OCI-LY1 (cell line): ENCODE measurements at regions not wholly inside any gene's neighbourhood (a gene's known extent, or its start where the extent isn't known, plus 50 kb on each side); places are given as distances from the start of the nearest gene placed in this dataset.

ENCODE experiments used
- H2AFZ ChIP-seq: fragments of 200-600 bp; sonication (generic), shearing (Covaris generic); 2 replicates; pipeline ENCODE4 v1.6.0; 2014; ENCODE audit warnings: antibody characterized with exemption, mild to moderate bottlenecking, low read length
- H3F3A ChIP-seq: fragments of 200-600 bp; sonication (generic), shearing (Covaris generic); 2 replicates; pipeline ENCODE4 v1.6.0; 2014; ENCODE audit warnings: mild to moderate bottlenecking, antibody characterized with exemption, low read length, moderate library complexity; ENCODE audit not compliant: insufficient read depth
- H3K27ac ChIP-seq: fragments of 200-600 bp; sonication (generic); 2 replicates; pipeline ENCODE4 v1.5.1; 2014; ENCODE audit warnings: low read length, mixed run types, mild to moderate bottlenecking, low read depth; ENCODE audit not compliant: poor library complexity, severe bottlenecking
- H3K27me3 ChIP-seq: fragments of 200-600 bp; sonication (generic); 2 replicates; pipeline ENCODE4 v1.6.0; 2014; ENCODE audit warnings: antibody characterized with exemption, mild to moderate bottlenecking, low read length, moderate library complexity; ENCODE audit not compliant: insufficient read depth
- H3K36me3 ChIP-seq: fragments of 200-600 bp; sonication (generic); 2 replicates; pipeline ENCODE4 v1.6.1; 2014; ENCODE audit warnings: mild to moderate bottlenecking, antibody characterized with exemption, low read length, moderate library complexity, mixed read lengths; ENCODE audit not compliant: insufficient read depth
- H3K4me1 ChIP-seq: fragments of 200-600 bp; sonication (generic); 2 replicates; pipeline ENCODE4 v1.5.1; 2014; ENCODE audit warnings: mild to moderate bottlenecking, low read length, moderate library complexity; ENCODE audit not compliant: insufficient read depth, severe bottlenecking
- H3K4me2 ChIP-seq: fragments of 200-600 bp; sonication (generic), shearing (Covaris generic); 2 replicates; pipeline ENCODE4 v1.6.1; 2014; ENCODE audit warnings: low read length
- H3K4me3 ChIP-seq: fragments of 200-600 bp; sonication (generic); 2 replicates; pipeline ENCODE4 v1.5.1; 2014; ENCODE audit warnings: low read length, low read depth, mild to moderate bottlenecking, mixed read lengths; ENCODE audit not compliant: poor library complexity, severe bottlenecking
- H3K79me2 ChIP-seq: fragments of 200-600 bp; shearing (Covaris generic); 2 replicates; pipeline ENCODE4 v1.6.1; 2016; ENCODE audit warnings: mixed run types, low read length, mixed read lengths; ENCODE audit not compliant: insufficient read depth
- H3K9ac ChIP-seq: fragments of 200-600 bp; sonication (generic), shearing (Covaris generic); 2 replicates; pipeline ENCODE4 v1.6.1; 2014; ENCODE audit warnings: mild to moderate bottlenecking, low read length, mixed read lengths
- H3K9me2 ChIP-seq: fragments of 200-600 bp; sonication (generic), shearing (Covaris generic); 2 replicates; pipeline ENCODE4 v1.6.1; 2014; ENCODE audit warnings: low read depth, mild to moderate bottlenecking, low read length, mixed read lengths
- H3K9me3 ChIP-seq: fragments of 200-600 bp; shearing (Covaris generic); 2 replicates; pipeline ENCODE4 v1.6.1; 2014; ENCODE audit warnings: low read length, mixed read lengths
- H4K20me1 ChIP-seq: fragments of 200-600 bp; sonication (generic), shearing (Covaris generic); 2 replicates; pipeline ENCODE4 v1.6.0; 2016; ENCODE audit warnings: mild to moderate bottlenecking, low read length; ENCODE audit not compliant: insufficient read depth
- EZH2 ChIP-seq: fragments of 200-600 bp; sonication (generic), shearing (Covaris generic); IDR thresholded peaks from 2 replicates; pipeline ENCODE4 v1.8.0; 2017; ENCODE audit warnings: borderline replicate concordance, mixed run types, mild to moderate bottlenecking, antibody characterized with exemption, low read length, moderate library complexity, mixed read lengths
- TF ChIP-seq, protein P1 (sequence below): fragments of 200-600 bp; sonication (generic), shearing (Covaris generic); IDR thresholded peaks from 2 replicates; pipeline ENCODE4 v1.5.1; 2017; ENCODE audit warnings: mild to moderate bottlenecking, antibody characterized with exemption, low read length, moderate library complexity, mixed read lengths

DNA sequence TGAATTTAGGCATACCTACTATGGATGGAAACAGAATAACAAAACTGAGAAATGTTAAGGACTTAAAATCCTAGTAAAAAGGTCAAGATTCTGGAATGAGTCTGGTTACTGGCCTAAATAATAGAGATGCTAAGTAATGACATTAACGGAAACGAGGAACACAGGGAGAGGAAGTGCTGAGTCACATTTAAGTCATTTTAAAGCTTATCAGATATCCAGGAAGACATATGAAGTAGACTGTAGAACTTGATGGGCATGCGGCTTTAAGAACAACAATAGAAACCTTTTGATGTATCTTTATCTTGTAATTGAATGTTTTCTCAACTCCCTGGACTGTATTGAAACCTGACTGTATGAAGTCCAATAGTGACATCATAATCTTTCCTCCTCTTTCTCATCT, 1251.4 kb upstream of the CDH6 start:
- TF ChIP-seq EZH2: no peak
- TF ChIP-seq, protein P1, sequence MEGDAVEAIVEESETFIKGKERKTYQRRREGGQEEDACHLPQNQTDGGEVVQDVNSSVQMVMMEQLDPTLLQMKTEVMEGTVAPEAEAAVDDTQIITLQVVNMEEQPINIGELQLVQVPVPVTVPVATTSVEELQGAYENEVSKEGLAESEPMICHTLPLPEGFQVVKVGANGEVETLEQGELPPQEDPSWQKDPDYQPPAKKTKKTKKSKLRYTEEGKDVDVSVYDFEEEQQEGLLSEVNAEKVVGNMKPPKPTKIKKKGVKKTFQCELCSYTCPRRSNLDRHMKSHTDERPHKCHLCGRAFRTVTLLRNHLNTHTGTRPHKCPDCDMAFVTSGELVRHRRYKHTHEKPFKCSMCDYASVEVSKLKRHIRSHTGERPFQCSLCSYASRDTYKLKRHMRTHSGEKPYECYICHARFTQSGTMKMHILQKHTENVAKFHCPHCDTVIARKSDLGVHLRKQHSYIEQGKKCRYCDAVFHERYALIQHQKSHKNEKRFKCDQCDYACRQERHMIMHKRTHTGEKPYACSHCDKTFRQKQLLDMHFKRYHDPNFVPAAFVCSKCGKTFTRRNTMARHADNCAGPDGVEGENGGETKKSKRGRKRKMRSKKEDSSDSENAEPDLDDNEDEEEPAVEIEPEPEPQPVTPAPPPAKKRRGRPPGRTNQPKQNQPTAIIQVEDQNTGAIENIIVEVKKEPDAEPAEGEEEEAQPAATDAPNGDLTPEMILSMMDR: no peak
- no peaks in the 10 kb centered on the region for H4K20me1 ChIP-seq
- H3K4me3 ChIP-seq: no peak overlapping the region
- H3K27me3 ChIP-seq: no peaks in the 10 kb centered on the region
- H3K9me2 ChIP-seq: no peaks in the 10 kb centered on the region
- no peak overlapping the region for H2AFZ ChIP-seq
- H3K4me1 ChIP-seq: no peaks in the 10 kb centered on the region
- H3K27ac ChIP-seq: no peak overlapping the region
- no peak overlapping the region for H3K9ac ChIP-seq
- no peaks in the 10 kb centered on the region for H3K79me2 ChIP-seq
- no peaks in the 10 kb centered on the region for H3F3A ChIP-seq
- no peaks in the 10 kb centered on the region for H3K36me3 ChIP-seq
- H3K4me2 ChIP-seq: no peak overlapping the region
- no peaks in the 10 kb centered on the region for H3K9me3 ChIP-seq

- H2AFZ ChIP-seq: no peak overlapping the region
- H3K4me1 ChIP-seq: no peaks in the 10 kb centered on the region
- H4K20me1 ChIP-seq: no peaks in the 10 kb centered on the region
- TF ChIP-seq EZH2: no peak
- TF ChIP-seq, protein P1: no peak
- H3K79me2 ChIP-seq: no peaks in the 10 kb centered on the region
- H3K4me2 ChIP-seq: no peak overlapping the region
- no peak overlapping the region for H3K27ac ChIP-seq
- no peak overlapping the region for H3K9ac ChIP-seq
- no peaks in the 10 kb centered on the region for H3K9me2 ChIP-seq
- H3F3A ChIP-seq: no peaks in the 10 kb centered on the region
- H3K27me3 ChIP-seq: no peaks in the 10 kb centered on the region
- H3K36me3 ChIP-seq: no peaks in the 10 kb centered on the region
- no peak overlapping the region for H3K4me3 ChIP-seq
- no peaks in the 10 kb centered on the region for H3K9me3 ChIP-seq
These were observed 1253.5 kb upstream of the CDH6 start for GRCh38 chr5:29939988-29940387.

GRCh38 chr5:29935371-29935770, 1258.1 kb upstream of the CDH6 start:
- H2AFZ ChIP-seq: no peak overlapping the region
- no peak overlapping the region for H3K4me2 ChIP-seq
- no peaks in the 10 kb centered on the region for H3K36me3 ChIP-seq
- no peak for TF ChIP-seq EZH2
- TF ChIP-seq, protein P1: no peak
- no peak overlapping the region for H3K27ac ChIP-seq
- no peaks in the 10 kb centered on the region for H3K9me3 ChIP-seq
- H3K4me1 ChIP-seq: no peaks in the 10 kb centered on the region
- no peak overlapping the region for H3K9ac ChIP-seq
- no peak overlapping the region for H3K4me3 ChIP-seq
- H3F3A ChIP-seq: no peaks in the 10 kb centered on the region
- H4K20me1 ChIP-seq: no peaks in the 10 kb centered on the region
- no peaks in the 10 kb centered on the region for H3K27me3 ChIP-seq
- H3K79me2 ChIP-seq: no peaks in the 10 kb centered on the region
- H3K9me2 ChIP-seq: no peaks in the 10 kb centered on the region
